ENCODE measurements at regions not wholly inside any gene's neighbourhood (a gene's known extent, or its start where the extent isn't known, plus 50 kb on each side); places are given as distances from the start of the nearest gene placed in this dataset.

- no peak for DNase-seq (ENCODE audit: low read depth, low spot score)
- no peaks in the 10 kb centered on the region; the same call in 1 of the 2 replicates for H3K4me1 ChIP-seq (ENCODE audit: control insufficient read depth, insufficient read depth, low read length)
- no peak overlapping the region for H3K4me3 ChIP-seq (ENCODE audit: low read depth in 2 of 2, low read length in 2 of 2)
- H3K27me3 ChIP-seq (ENCODE audit: control insufficient read depth, insufficient read depth, low read length), result no peaks in the 10 kb centered on the region
- no TSS peak for BruUV-seq (replicated peaks)
- POLR2A ChIA-PET, result no interaction called here
- H3K36me3 ChIP-seq (ENCODE audit: control insufficient read depth, insufficient read depth, low read length), result no peaks in the 10 kb centered on the region
- in situ Hi-C loops (cut with HindIII; ENCODE audit: low pct_unique_long_range_greater_than_20kb, low sequenced_read_pairs), result no loop called here
- no peaks in the 10 kb centered on the region for H3K9me3 ChIP-seq (ENCODE audit: control insufficient read depth, insufficient read depth, low read depth, low read length)
- intact Hi-C loops (cut with micrococcal nuclease; ENCODE audit: unreplicated experiment), result no loop called here
- no peak for ATAC-seq
- CTCF ChIA-PET, result no interaction called here
- TF ChIP-seq REST (IDR thresholded peaks at IDR 0.05; ENCODE audit: insufficient read depth in 1 of 2, low read depth in 2 of 2, low read length in 1 of 2), result no peak
- no peak for TF ChIP-seq TCF7L2 (IDR thresholded peaks at IDR 0.05; ENCODE audit: low read depth, low read length)
- no peak for TF ChIP-seq CTCF (IDR thresholded peaks at IDR 0.05)
- no peak for TF ChIP-seq SIN3A (IDR thresholded peaks at IDR 0.05; ENCODE audit: borderline replicate concordance, insufficient read depth, low read depth, low read length)
- no peak for TF ChIP-seq POLR2AphosphoS5 (IDR thresholded peaks at IDR 0.05; ENCODE audit: low read depth, low read length)
- H3K27ac ChIP-seq (ENCODE audit: low read length), result no peak overlapping the region
Measured at GRCh38 chr12:91937706-91938105, 207.9 kb downstream of the BTG1 start.

- DNase-seq (ENCODE audit: low read depth, low spot score), result no peak
- Histone ChIP-seq H3K9me3 (ENCODE audit: control insufficient read depth, insufficient read depth, low read depth, low read length) (no peaks in the 10 kb centered on the region), H3K27me3 (ENCODE audit: control insufficient read depth, insufficient read depth, low read length) (no peaks in the 10 kb centered on the region), H3K27ac (ENCODE audit: low read length) (no peak overlapping the region), H3K36me3 (ENCODE audit: control insufficient read depth, insufficient read depth, low read length) (no peaks in the 10 kb centered on the region), H3K4me3 (ENCODE audit: low read depth in 2 of 2, low read length in 2 of 2) (no peak overlapping the region), H3K4me1 (ENCODE audit: control insufficient read depth, insufficient read depth, low read length) (no peaks in the 10 kb centered on the region; the same call in 1 of the 2 replicates)
- no peak for TF ChIP-seq TCF7L2 (IDR thresholded peaks at IDR 0.05; ENCODE audit: low read depth, low read length)
- TF ChIP-seq SIN3A (IDR thresholded peaks at IDR 0.05; ENCODE audit: borderline replicate concordance, insufficient read depth, low read depth, low read length), result no peak
- TF ChIP-seq REST (IDR thresholded peaks at IDR 0.05; ENCODE audit: insufficient read depth in 1 of 2, low read depth in 2 of 2, low read length in 1 of 2), result no peak
- no peak for TF ChIP-seq POLR2AphosphoS5 (IDR thresholded peaks at IDR 0.05; ENCODE audit: low read depth, low read length)
- no peak for TF ChIP-seq CTCF (IDR thresholded peaks at IDR 0.05)
- intact Hi-C loops (cut with micrococcal nuclease; ENCODE audit: unreplicated experiment) (no loop called here), in situ Hi-C loops (cut with HindIII; ENCODE audit: low pct_unique_long_range_greater_than_20kb, low sequenced_read_pairs) (no loop called here)
- BruUV-seq (replicated peaks), result no TSS peak
- ChIA-PET POLR2A (no interaction called here), CTCF (no interaction called here)
- no peak for ATAC-seq
Measured at GRCh38 chr12:91937009-91937408, 208.6 kb downstream of the BTG1 start.
